Activated CD8-positive, alpha-beta memory T cell treated with anti-CD3 and anti-CD28 coated beads for 36 hours (primary cell): ENCODE measurements at regions not wholly inside any gene's neighbourhood (a gene's known extent, or its start where the extent isn't known, plus 50 kb on each side); places are given as distances from the start of the nearest gene placed in this dataset.
"Not testable (repeated sequence)": the region's sequence is repeated elsewhere in the genome, so short reads cannot be mapped to it uniquely, and the experiment has no call there.

Source experiments
- CTCF ChIA-PET: fragments of 350-600 bp; sonication (Branson Sonifier 250); formaldehyde crosslinking; loops from one replicate; lab custom pipeline; 2021; ENCODE audit warnings: antibody characterized with exemption; lab: Charles Lee
- POLR2A ChIA-PET: fragments of 350-600 bp; sonication (Branson Sonifier 250); formaldehyde crosslinking; loops from one replicate; lab custom pipeline; 2021; ENCODE audit warnings: antibody characterized with exemption; lab: Charles Lee

- ChIA-PET CTCF (no interaction called here), POLR2A (no interaction called here)
These were observed 397.3 kb downstream of the RPS6KC1 start for GRCh38 chr1:213448360-213448759.

DNA sequence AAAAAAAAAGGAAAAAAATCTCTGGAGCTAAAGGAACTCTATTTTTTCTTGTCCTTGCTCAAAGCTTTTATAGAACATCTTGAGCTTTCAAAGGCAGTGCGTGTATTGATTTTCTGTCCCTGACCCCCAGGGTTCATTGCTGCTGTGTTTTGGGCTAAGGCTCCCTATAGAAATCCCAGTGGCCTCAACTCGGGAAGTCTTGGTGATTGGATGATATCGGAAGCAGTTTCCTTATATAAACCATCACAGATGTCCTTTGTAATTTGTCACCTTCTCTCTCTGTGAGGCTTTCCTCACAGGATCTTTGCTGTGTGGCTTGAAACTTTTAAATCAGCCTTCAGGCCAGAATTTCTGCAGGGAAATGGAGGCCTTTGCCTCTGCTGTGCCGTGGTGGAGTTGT, 397.7 kb downstream of the RPS6KC1 start:
- POLR2A ChIA-PET: no interaction called here

DNA sequence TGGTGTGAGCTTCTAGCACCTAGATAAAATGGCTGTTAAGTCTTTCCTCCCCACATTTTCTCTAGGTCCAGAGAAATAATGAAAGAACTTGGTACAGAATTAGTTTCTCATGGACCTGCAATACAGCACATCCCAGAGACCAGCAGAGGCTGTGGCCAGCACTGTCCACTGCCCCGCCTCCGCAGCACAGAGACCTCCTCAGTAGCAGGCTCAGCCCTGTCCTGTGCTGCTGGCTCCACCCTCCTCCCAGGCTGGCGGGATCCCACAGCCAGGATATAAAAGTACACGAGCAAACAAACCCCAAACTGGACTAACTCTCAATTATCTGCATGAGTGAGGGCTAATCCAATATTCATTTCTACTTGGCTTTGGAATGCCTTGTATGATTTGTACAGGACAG, 401.5 kb downstream of the RPS6KC1 start:
- POLR2A ChIA-PET: no interaction called here
- CTCF ChIA-PET: no interaction called here

More for the DNA sequence above, 397.7 kb downstream of the RPS6KC1 start:
- CTCF ChIA-PET: no interaction called here

- ChIA-PET POLR2A (no interaction called here), CTCF (no interaction called here)
These were observed 406.1 kb downstream of the RPS6KC1 start for GRCh38 chr1:213457186-213457585.

DNA sequence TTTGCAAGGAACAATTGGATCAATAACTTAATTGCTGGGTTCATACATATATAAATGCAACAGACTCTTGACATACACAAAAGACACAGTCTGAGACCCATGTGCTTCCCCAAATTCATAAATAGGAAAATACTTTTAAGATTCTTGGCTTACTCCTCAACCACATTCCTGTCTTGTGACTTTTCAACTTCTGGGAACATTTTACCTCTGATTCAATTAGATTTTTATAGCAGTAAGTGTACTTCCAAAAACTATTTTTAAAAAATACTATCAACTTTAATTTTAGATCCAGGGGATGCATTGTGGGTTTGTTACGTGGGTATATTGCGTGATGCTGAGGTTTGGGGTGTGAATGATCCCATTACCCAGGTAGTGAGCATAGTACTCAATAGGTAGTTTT, 406.7 kb downstream of the RPS6KC1 start:
- CTCF ChIA-PET: no interaction called here
- POLR2A ChIA-PET: no interaction called here

GRCh38 chr1:213462374-213462773, 411.3 kb downstream of the RPS6KC1 start:
- CTCF ChIA-PET, POLR2A ChIA-PET: not testable (repeated sequence)

DNA sequence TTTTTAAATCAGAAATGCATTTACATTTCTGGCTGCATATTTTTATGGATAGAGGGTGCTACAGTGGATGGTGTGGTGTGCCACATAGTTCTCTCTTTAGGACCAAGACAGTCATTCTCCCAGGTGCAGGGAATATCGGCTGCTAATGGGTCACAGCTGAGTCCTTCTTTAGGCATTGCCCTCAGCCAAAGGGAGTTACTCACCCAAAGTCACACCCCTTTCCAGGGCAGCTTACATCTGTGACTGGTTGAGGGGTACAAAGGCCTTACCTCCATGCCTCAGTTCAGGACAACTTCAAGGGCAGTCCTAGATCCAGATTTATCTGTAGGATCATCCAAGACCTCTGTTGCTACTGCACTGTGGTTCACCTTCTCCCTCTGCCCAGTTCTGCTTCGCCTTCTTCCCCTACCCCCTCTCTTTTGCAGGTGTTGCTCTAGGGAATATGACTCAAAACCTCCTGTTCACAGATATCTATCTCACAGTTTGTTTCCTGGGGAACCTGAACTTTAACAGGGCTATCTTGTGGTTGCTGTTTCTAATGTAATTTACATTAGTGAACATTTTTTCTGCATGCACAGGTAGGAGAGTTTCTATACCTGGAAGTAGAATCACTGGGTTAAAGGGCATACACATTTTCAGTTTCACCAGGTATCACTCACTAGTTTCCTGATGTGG, 413.9 kb downstream of the RPS6KC1 start:
- CTCF ChIA-PET: no interaction called here
- POLR2A ChIA-PET: no interaction called here

DNA sequence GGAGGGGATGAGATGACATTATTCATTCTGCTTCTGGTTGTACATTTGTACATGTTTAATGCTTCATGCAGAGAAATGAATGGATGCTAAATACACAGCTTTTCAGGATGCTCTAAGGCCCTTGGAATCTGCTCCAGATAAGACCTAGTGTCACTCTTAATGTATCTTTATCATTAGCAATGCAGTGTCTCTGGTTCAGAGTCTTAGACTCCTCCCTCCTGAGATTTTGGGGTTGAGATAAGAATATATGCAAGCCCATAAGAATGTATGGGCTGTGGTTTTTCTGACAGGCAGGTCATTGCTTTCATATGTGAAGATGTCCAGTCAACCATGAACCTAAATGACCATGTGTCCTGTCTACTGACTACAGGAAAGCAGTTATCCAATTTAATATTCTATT, 415.5 kb downstream of the RPS6KC1 start:
- ChIA-PET POLR2A (no interaction called here), CTCF (no interaction called here)

DNA sequence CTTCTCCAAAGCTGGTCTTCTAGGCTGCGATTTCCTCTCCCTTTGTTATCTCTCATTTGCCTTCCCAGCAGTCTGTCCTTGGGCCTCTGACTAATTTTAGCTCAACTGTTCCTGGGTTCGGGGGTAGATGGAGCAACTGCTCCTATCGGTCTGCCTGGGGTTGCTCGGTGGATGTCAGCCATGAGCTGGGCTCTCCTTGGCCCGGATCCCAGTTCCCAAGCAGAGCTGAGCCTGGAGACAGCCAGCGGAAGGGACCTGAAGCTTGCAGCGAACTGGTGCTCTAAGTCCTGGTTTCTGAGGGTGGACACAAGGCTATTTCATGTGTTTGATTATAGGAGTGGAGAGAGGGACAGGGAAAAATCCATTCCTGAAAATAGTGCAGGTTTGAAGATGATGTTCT, 423.0 kb downstream of the RPS6KC1 start:
- CTCF ChIA-PET: no interaction called here
- POLR2A ChIA-PET: no interaction called here

- CTCF ChIA-PET: no interaction called here
- POLR2A ChIA-PET: no interaction called here
These were observed 430.4 kb downstream of the RPS6KC1 start for GRCh38 chr1:213481395-213481794.

DNA sequence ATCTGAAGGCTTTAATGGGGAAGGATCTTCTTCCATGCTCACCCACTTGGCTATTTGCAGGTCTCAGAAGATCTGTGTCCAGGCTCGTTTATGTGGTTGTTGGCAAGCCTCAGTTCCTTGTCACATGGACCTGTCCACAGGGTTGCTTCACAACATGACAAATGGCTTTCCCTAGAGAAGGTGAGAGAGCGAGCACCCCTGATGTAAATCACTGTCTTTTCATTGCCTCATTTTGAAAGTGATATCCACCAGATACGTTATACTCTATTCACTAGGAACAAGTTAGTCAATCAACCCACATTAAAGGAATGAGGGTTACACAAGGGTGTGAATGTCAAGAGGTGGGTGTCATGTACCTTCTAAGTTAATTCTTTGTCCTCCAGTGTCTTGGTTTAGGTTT, 433.3 kb downstream of the RPS6KC1 start:
- ChIA-PET POLR2A (no interaction called here), CTCF (no interaction called here)

DNA sequence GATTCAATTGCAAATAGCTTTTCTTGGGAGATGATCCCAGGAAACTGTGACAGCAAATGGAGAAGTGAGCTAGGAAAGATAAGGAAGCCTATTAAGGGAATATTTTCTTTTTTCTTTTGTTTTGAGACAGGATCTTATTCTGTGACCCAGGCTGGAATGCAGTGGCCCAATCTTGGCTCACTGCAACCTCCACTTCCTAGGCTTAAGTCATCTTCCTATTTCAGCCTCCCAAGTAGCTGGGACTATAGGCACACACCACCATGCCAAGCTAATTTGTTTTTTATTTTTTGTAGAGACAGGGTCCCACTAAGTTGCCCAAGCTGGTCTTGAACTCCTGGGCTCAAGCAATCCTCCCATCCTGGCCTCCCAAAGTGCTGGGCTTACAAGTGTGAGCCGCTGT, 433.7 kb downstream of the RPS6KC1 start:
- CTCF ChIA-PET: no interaction called here
- POLR2A ChIA-PET: no interaction called here

- CTCF ChIA-PET: no interaction called here
- POLR2A ChIA-PET: no interaction called here
These were observed 435.4 kb downstream of the RPS6KC1 start for GRCh38 chr1:213486488-213486887.

- ChIA-PET POLR2A (no interaction called here), CTCF (no interaction called here)
These were observed 440.4 kb downstream of the RPS6KC1 start for GRCh38 chr1:213491468-213491867.

- POLR2A ChIA-PET: no interaction called here
- CTCF ChIA-PET: no interaction called here
These were observed 441.4 kb downstream of the RPS6KC1 start for GRCh38 chr1:213492161-213493041.

DNA sequence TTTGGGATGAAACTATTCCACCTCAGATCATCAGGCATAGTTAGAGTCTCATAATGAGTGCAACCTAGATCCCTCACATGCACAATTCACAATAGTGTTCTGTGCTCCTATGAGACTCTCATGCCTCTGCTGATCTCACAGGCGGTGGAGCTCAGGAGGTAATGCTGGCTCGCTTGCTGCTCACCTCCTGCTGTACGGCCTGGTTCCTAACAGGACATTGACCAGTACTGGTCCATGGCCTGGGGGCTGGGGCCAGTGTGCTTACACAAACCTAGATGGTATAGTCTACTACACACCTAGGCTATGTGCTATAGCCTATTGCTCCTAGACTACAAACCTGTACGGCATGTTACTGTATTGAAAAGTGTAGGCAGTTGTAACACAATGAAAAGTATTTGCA, 448.4 kb downstream of the RPS6KC1 start:
- POLR2A ChIA-PET: no interaction called here
- CTCF ChIA-PET: no interaction called here

- ChIA-PET POLR2A (no interaction called here), CTCF (no interaction called here)
These were observed 456.6 kb downstream of the RPS6KC1 start for GRCh38 chr1:213507472-213508223.

DNA sequence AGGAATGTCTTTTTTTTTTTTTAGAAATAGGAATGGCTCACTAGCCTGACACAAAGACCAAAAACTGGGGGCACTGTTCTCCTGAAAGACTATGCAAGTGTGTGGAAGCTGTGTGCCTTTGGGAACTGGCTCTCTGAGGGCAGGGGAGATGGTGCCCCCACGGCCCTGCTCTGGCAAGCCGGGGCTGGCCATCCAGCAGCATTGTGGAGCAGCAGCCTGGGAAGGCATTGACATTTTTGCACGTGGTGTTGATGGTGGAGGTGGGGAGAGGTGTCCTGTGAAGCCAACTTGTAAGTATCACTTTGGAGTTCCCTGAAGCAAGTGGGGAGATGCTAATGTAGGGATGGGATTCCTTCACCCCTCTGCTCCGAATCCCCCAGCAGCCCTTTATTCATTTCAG, 460.1 kb downstream of the RPS6KC1 start:
- ChIA-PET POLR2A (no interaction called here), CTCF (no interaction called here)

- CTCF ChIA-PET: no interaction called here
- POLR2A ChIA-PET: no interaction called here
These were observed 461.3 kb downstream of the RPS6KC1 start for GRCh38 chr1:213512316-213512715.

- ChIA-PET POLR2A (no interaction called here), CTCF (no interaction called here)
These were observed 462.0 kb downstream of the RPS6KC1 start for GRCh38 chr1:213513006-213513405.
